ENCODE measurements at regions not wholly inside any gene's neighbourhood (a gene's known extent, or its start where the extent isn't known, plus 50 kb on each side); places are given as distances from the start of the nearest gene placed in this dataset.

- TF ChIP-seq EP300 (IDR thresholded peaks at IDR 0.05) (no peak), POLR2A (IDR thresholded peaks at IDR 0.05) (no peak), CTCF (IDR thresholded peaks at IDR 0.05) (no peak)
- no peaks in the 10 kb centered on the region for H3K27me3 ChIP-seq
- H3K36me3 ChIP-seq, result no peaks in the 10 kb centered on the region
- WGBS, 3 donors, result 26 to 43% (median 36%) methylated on average over 1 of the region's 1 CpG
- no peak overlapping the region for H3K27ac ChIP-seq
- no peak overlapping the region for H3K4me3 ChIP-seq
- no peaks in the 10 kb centered on the region for H3K4me1 ChIP-seq (ENCODE audit: insufficient read depth)
- intact Hi-C loops (cut with DNase I), result no loop called here
- no peaks in the 10 kb centered on the region for H3K9me3 ChIP-seq
- no peak for DNase-seq
Observed at GRCh38 chr15:53447742-53448141, 311.7 kb downstream of the WDR72 start.

- Histone ChIP-seq H3K4me3 (no peak overlapping the region), H3K27ac (no peak overlapping the region), H3K9me3 (no peaks in the 10 kb centered on the region), H3K4me1 (ENCODE audit: insufficient read depth) (no peaks in the 10 kb centered on the region), H3K27me3 (no peaks in the 10 kb centered on the region), H3K36me3 (no peaks in the 10 kb centered on the region)
- no peak for TF ChIP-seq POLR2A (IDR thresholded peaks at IDR 0.05)
- no peak for TF ChIP-seq EP300 (IDR thresholded peaks at IDR 0.05)
- TF ChIP-seq CTCF (IDR thresholded peaks at IDR 0.05), result no peak
- intact Hi-C loops (cut with DNase I), result no loop called here
- DNase-seq, result no peak
- 20 to 38% (median 26%) methylated on average over 2 of the region's 2 CpGs for WGBS, 3 donors
Observed at GRCh38 chr15:53447053-53447574, 312.3 kb downstream of the WDR72 start.

- H3K27ac ChIP-seq, result no peak overlapping the region
- intact Hi-C loops (cut with DNase I), result no loop called here
- WGBS, 3 donors, result 8 to 30% (median 9%) methylated on average over 1 of the region's 1 CpG
Observed at GRCh38 chr15:53446376-53446775, 313.1 kb downstream of the WDR72 start.

GRCh38 chr15:53445531-53445930 lies 313.9 kb downstream of the WDR72 start:
- 91 to 93% (median 92%) methylated on average over 7 of the region's 7 CpGs for WGBS, 3 donors
- DNase-seq, result no peak
- no peaks in the 10 kb centered on the region for H3K4me1 ChIP-seq (ENCODE audit: insufficient read depth)

More at GRCh38 chr15:53446376-53446775, 313.1 kb downstream of the WDR72 start:
- H3K27me3 ChIP-seq, result no peaks in the 10 kb centered on the region
- no peak for DNase-seq
- no peak overlapping the region for H3K4me3 ChIP-seq
- no peak for TF ChIP-seq POLR2A (IDR thresholded peaks at IDR 0.05)
- TF ChIP-seq EP300 (IDR thresholded peaks at IDR 0.05), result no peak
- no peak for TF ChIP-seq CTCF (IDR thresholded peaks at IDR 0.05)
- no peaks in the 10 kb centered on the region for H3K9me3 ChIP-seq
- H3K4me1 ChIP-seq (ENCODE audit: insufficient read depth), result no peaks in the 10 kb centered on the region
- no peaks in the 10 kb centered on the region for H3K36me3 ChIP-seq

More at GRCh38 chr15:53445531-53445930, 313.9 kb downstream of the WDR72 start:
- Histone ChIP-seq H3K9me3 (no peaks in the 10 kb centered on the region), H3K4me3 (no peak overlapping the region), H3K36me3 (no peaks in the 10 kb centered on the region), H3K27me3 (no peaks in the 10 kb centered on the region), H3K27ac (no peak overlapping the region)
- intact Hi-C loops (cut with DNase I), result no loop called here
- TF ChIP-seq CTCF (IDR thresholded peaks at IDR 0.05) (no peak), POLR2A (IDR thresholded peaks at IDR 0.05) (no peak)
